Nephron progenitor cell (in vitro differentiated cells): ENCODE measurements at regions not wholly inside any gene's neighbourhood (a gene's known extent, or its start where the extent isn't known, plus 50 kb on each side); places are given as distances from the start of the nearest gene placed in this dataset.

ENCODE experiments used
- DNase-seq: peaks from one replicate; pipeline ENCODE4 v3.0.0; 2021
- H3K27ac Mint-ChIP-seq: 2 replicates; pipeline ENCODE4 v1.8.0; 2021; ENCODE audit warnings: mild to moderate bottlenecking, moderate library complexity, mixed read lengths
- H3K27me3 Mint-ChIP-seq: 2 replicates; pipeline ENCODE4 v1.8.0; 2021; ENCODE audit warnings: mild to moderate bottlenecking, low read depth, mixed read lengths; ENCODE audit not compliant: poor library complexity
- H3K36me3 Mint-ChIP-seq: 2 replicates; pipeline ENCODE4 v1.8.0; 2021; ENCODE audit warnings: low read depth, mixed read lengths
- H3K4me1 Mint-ChIP-seq: 2 replicates; pipeline ENCODE4 v1.8.0; 2021; ENCODE audit warnings: mixed read lengths
- H3K4me3 Mint-ChIP-seq: 2 replicates; pipeline ENCODE4 v1.8.0; 2021; ENCODE audit warnings: mild to moderate bottlenecking, moderate library complexity, mixed read lengths
- H3K9me3 Mint-ChIP-seq: 2 replicates; pipeline ENCODE4 v1.8.0; 2021; ENCODE audit warnings: mild to moderate bottlenecking, moderate library complexity, mixed read lengths
- CTCF ChIP-seq: fragments of 200-600 bp; sonication (generic); IDR thresholded peaks from 2 replicates; pipeline ENCODE4 v1.5.0; 2021; ENCODE audit warnings: antibody characterized with exemption

- no peak for TF ChIP-seq CTCF
- H3K36me3 Mint-ChIP-seq: no peaks in the 10 kb centered on the region
- no peak overlapping the region for H3K27ac Mint-ChIP-seq
- H3K4me3 Mint-ChIP-seq: no peak overlapping the region
- no peak for DNase-seq
- H3K9me3 Mint-ChIP-seq: no peaks in the 10 kb centered on the region
- no peaks in the 10 kb centered on the region for H3K27me3 Mint-ChIP-seq
- H3K4me1 Mint-ChIP-seq: no peaks in the 10 kb centered on the region
These were observed 1101.4 kb downstream of the ROBO2 start for GRCh38 chr3:78141269-78141668.

- Mint-ChIP-seq H3K27ac (no peak overlapping the region), H3K4me1 (no peaks in the 10 kb centered on the region), H3K27me3 (peaks cover 5% of the 10 kb centered on the region), H3K36me3 (no peaks in the 10 kb centered on the region), H3K9me3 (no peaks in the 10 kb centered on the region), H3K4me3 (no peak overlapping the region)
- TF ChIP-seq CTCF: no peak
- no peak for DNase-seq
These were observed 1103.1 kb downstream of the ROBO2 start for GRCh38 chr3:78143000-78143399.

GRCh38 chr3:78148986-78149717 is 1109.3 kb downstream of the ROBO2 start:
- no peaks in the 10 kb centered on the region for H3K36me3 Mint-ChIP-seq
- no peak for DNase-seq
- H3K27me3 Mint-ChIP-seq: peaks cover 5% of the 10 kb centered on the region
- no peak overlapping the region for H3K4me3 Mint-ChIP-seq
- no peak for TF ChIP-seq CTCF
- H3K27ac Mint-ChIP-seq: no peak overlapping the region
- H3K4me1 Mint-ChIP-seq: peaks cover 9% of the 10 kb centered on the region
- no peaks in the 10 kb centered on the region for H3K9me3 Mint-ChIP-seq

- H3K9me3 Mint-ChIP-seq: peaks cover 17% of the 10 kb centered on the region
- DNase-seq: no peak
- H3K27ac Mint-ChIP-seq: no peak overlapping the region
- TF ChIP-seq CTCF: no peak
- peaks cover 9% of the 10 kb centered on the region for H3K4me1 Mint-ChIP-seq
- no peaks in the 10 kb centered on the region for H3K36me3 Mint-ChIP-seq
- no peak overlapping the region for H3K4me3 Mint-ChIP-seq
- no peaks in the 10 kb centered on the region for H3K27me3 Mint-ChIP-seq
These were observed 1114.1 kb downstream of the ROBO2 start for GRCh38 chr3:78153973-78154372.

GRCh38 chr3:78154521-78155186 is 1114.8 kb downstream of the ROBO2 start:
- no peak overlapping the region for H3K27ac Mint-ChIP-seq
- H3K36me3 Mint-ChIP-seq: no peaks in the 10 kb centered on the region
- no peak for DNase-seq
- peaks cover 9% of the 10 kb centered on the region for H3K4me1 Mint-ChIP-seq
- TF ChIP-seq CTCF: no peak
- no peak overlapping the region for H3K4me3 Mint-ChIP-seq
- H3K27me3 Mint-ChIP-seq: no peaks in the 10 kb centered on the region
- H3K9me3 Mint-ChIP-seq: peaks cover 17% of the 10 kb centered on the region

GRCh38 chr3:78161736-78162135 is 1121.8 kb downstream of the ROBO2 start:
- no peak for DNase-seq
- Mint-ChIP-seq H3K9me3 (peaks cover 9% of the 10 kb centered on the region), H3K4me1 (peaks cover 28% of the 10 kb centered on the region), H3K27me3 (no peaks in the 10 kb centered on the region), H3K4me3 (no peak overlapping the region), H3K36me3 (no peaks in the 10 kb centered on the region), H3K27ac (no peak overlapping the region)
- TF ChIP-seq CTCF: no peak
